Lower leg skin (tissue), 4 donors: ENCODE measurements at regions not wholly inside any gene's neighbourhood (a gene's known extent, or its start where the extent isn't known, plus 50 kb on each side); places are given as distances from the start of the nearest gene placed in this dataset.

ENCODE experiments used
- DNase-seq, 2 donors: peaks; one replicate each; pipeline ENCODE4 v3.0.0-alpha.2; 2019; ENCODE audit warnings: low spot score in 2 of 2
- H3K4me3 ChIP-seq: fragments of 200-600 bp; sonication (generic); 2 replicates; pipeline ENCODE4 v1.5.1; 2017; ENCODE audit warnings: mild to moderate bottlenecking, low read depth; ENCODE audit not compliant: poor library complexity, severe bottlenecking
- POLR2A ChIP-seq, 2 donors: fragments of 450-650 bp; IDR thresholded peaks; one replicate each; pipeline ENCODE4 v1.6.1; 2016 to 2017; ENCODE audit warnings: antibody characterized with exemption in 2 of 2, mild to moderate bottlenecking in 1 of 2, moderate library complexity in 1 of 2
- WGBS, 2 donors: methylation state at CpG; one replicate each; pipeline ENCODE4 v1.1.5; 2018; 5-methylcytosine and 5-hydroxymethylcytosine counted together
- intact Hi-C: fragments of 100-400 bp; cut with DNase I; formaldehyde crosslinking; loops from one replicate; pipeline ENCODE4 v1.15.0; 2023; ENCODE audit warnings: low total_unique reads
- TF ChIP-seq, protein P1 (sequence below), 3 donors: fragments of 450-650 bp; IDR thresholded peaks; one replicate each; pipeline ENCODE4 v1.5.1; 2016; ENCODE audit warnings: antibody characterized with exemption in 3 of 3, mild to moderate bottlenecking in 3 of 3, moderate library complexity in 2 of 3

DNA sequence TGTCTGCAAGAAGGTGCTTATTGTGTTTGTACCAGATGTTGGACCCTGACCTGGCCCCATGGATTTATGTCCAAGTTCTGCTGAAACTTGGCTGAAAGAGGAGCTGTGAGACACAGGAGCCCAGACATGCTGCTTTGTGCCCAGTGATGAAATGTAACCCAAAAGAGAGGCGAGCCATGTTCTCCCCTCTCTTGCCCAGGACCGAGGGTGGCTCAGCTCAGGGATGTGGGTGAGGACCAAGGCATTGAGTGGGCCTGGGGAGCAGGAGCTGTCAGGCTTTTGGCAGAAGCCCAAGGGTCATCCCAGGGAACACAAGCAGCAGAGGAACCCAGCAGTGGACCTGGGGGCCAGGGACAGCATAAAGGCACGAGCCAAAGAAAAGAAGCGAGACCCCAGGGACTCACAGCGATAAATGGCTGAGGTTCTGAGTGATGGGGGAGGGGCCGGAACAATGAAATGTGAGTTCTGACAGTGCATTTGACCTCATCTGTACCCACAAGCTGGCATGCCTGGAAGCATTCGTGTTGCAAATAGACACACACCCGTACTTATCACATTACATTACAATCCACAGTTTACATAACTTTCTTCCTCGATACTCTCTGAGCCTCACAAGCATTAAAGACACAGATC is 363.4 kb upstream of the JARID2 start:
- no peak for DNase-seq
- no peak overlapping the region for H3K4me3 ChIP-seq
- TF ChIP-seq, protein P1, sequence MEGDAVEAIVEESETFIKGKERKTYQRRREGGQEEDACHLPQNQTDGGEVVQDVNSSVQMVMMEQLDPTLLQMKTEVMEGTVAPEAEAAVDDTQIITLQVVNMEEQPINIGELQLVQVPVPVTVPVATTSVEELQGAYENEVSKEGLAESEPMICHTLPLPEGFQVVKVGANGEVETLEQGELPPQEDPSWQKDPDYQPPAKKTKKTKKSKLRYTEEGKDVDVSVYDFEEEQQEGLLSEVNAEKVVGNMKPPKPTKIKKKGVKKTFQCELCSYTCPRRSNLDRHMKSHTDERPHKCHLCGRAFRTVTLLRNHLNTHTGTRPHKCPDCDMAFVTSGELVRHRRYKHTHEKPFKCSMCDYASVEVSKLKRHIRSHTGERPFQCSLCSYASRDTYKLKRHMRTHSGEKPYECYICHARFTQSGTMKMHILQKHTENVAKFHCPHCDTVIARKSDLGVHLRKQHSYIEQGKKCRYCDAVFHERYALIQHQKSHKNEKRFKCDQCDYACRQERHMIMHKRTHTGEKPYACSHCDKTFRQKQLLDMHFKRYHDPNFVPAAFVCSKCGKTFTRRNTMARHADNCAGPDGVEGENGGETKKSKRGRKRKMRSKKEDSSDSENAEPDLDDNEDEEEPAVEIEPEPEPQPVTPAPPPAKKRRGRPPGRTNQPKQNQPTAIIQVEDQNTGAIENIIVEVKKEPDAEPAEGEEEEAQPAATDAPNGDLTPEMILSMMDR (IDR thresholded peaks at IDR 0.05): no peak
- no peak for TF ChIP-seq POLR2A (IDR thresholded peaks at IDR 0.05)
- intact Hi-C loops: no loop called here
- 72 to 78% methylated on average over 9 of the region's 9 CpGs for WGBS, 2 donors

DNA sequence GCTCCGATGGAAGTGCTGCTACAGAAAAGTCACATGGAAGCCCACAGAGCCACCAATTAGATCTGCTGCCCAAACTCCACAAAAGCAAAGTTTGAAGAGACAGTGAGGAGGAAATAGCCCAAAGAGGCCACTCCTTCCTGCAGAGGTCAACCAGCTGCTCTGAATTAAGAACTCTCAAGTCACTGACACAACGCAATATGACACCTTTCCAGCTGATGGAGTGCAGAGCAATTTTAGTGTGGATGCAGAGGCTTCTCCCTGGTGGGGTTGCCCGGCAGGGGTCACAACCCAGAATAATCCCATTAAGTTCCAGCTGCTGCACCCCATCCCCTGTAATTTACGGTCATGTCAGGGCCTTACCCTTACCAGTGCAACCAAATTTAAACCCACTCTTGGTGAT is 361.9 kb upstream of the JARID2 start:
- intact Hi-C loops: no loop called here
- TF ChIP-seq, protein P1 (IDR thresholded peaks at IDR 0.05): no peak
- no peak for TF ChIP-seq POLR2A (IDR thresholded peaks at IDR 0.05)
- no peak for DNase-seq
- H3K4me3 ChIP-seq: no peak overlapping the region
- 66 to 73% methylated on average over 4 of the region's 4 CpGs for WGBS, 2 donors

DNA sequence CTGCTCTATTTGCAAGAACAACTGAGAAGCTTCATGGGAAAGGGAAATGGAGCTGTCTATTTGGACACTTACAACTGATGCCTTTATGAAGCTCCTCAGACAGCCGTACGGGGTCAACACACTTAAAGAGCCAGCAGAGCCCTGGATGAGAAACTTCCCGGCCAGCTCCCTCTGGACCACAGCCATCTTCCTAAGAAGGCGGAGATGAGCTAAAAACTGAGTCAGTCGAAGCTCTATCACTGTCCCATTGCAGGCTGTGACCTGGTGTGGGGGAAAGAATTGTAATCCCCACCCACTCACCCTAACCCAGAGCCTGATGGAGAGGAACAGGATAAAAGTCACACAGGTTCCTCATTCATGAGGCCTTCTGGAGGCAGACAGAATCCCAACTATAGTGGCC is 360.4 kb upstream of the JARID2 start:
- TF ChIP-seq POLR2A (IDR thresholded peaks at IDR 0.05): no peak
- TF ChIP-seq, protein P1 (IDR thresholded peaks at IDR 0.05): no peak
- intact Hi-C loops: no loop called here
- H3K4me3 ChIP-seq: no peak overlapping the region
- WGBS, 2 donors: 57 to 72% methylated on average over 5 of the region's 5 CpGs
- no peak for DNase-seq

DNA sequence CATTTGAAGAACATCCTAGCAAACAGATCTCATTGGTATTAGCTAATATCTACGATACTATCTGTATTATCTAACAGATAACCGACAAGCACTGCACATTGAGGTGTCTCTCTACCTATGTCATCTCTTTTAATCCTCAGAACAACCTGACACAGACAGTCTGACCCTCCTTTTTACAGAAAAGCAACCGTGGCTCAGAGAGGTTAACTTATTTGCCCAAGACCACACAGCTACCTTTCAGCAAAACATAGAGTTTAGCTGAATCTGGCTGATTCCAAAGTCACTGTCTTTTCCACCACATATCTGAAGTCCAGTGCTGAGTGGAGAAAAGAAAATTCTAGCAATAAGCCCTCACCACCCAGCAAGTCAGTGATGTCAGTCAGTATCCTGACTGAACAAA is 358.7 kb upstream of the JARID2 start:
- TF ChIP-seq POLR2A (IDR thresholded peaks at IDR 0.05): no peak
- TF ChIP-seq, protein P1 (IDR thresholded peaks at IDR 0.05): no peak
- WGBS, 2 donors: 93 to 94% methylated on average over 3 of the region's 3 CpGs
- intact Hi-C loops: no loop called here
- DNase-seq: no peak
- no peak overlapping the region for H3K4me3 ChIP-seq

DNA sequence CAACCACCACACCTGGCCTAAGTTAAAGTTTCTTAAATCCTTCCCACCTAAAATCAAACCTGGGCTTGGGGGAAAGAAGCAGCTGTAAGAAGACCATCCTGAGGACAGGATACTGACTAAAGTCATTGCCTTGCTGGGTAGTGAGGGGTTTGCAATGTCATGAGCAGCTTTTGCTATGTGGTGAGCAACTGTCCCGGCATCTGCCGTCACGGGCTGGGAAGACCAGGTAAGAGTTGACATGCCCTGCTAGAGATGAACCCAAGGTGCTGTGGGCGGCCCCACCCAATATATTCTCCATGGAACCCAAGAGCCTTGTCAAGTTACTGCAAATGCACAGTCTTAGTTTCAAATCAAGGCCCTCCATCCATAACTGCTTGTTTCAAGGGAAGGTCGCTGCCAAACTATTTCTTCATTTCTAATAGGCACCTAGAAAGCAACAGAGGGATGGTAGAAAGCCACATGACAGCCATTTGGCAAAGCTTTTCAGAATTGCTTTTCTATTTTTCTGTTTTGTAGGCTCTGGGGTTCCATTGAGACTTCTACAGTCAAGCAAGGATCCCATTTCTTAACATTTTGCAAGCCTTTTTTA is 357.8 kb upstream of the JARID2 start:
- DNase-seq: no peak
- WGBS, 2 donors: 92 to 95% methylated on average over 5 of the region's 5 CpGs
- H3K4me3 ChIP-seq: no peak overlapping the region
- TF ChIP-seq, protein P1 (IDR thresholded peaks at IDR 0.05): no peak
- no peak for TF ChIP-seq POLR2A (IDR thresholded peaks at IDR 0.05)
- intact Hi-C loops: no loop called here

DNA sequence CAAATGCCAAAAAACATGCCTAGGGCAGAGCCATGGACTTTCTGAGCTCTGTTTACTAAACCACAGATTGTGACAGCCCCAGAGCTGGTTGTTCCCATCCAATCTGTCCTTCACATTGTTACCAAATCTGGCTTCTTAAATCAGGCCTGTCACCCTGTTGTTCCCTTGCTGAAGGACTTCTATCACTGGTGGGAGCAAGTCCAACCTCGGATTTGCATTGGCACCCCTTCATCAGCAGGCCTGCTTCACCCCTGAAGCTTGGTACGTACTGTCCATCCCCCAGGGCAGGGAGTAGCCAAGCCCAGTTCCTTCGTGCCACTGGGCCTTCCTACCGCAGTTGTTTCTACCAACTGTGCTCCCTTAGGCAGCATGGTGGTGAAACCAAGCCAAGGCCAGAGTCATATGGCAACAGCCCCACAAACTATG is 357.3 kb upstream of the JARID2 start:
- TF ChIP-seq POLR2A (IDR thresholded peaks at IDR 0.05): no peak
- TF ChIP-seq, protein P1 (IDR thresholded peaks at IDR 0.05): no peak
- DNase-seq: peak in 1 of 2 donors; percentile 28
- 66 to 84% methylated on average over 4 of the region's 4 CpGs for WGBS, 2 donors
- no peak overlapping the region for H3K4me3 ChIP-seq
- intact Hi-C loops: no loop called here
